PC-9 (cell line): ENCODE measurements at regions not wholly inside any gene's neighbourhood (a gene's known extent, or its start where the extent isn't known, plus 50 kb on each side); places are given as distances from the start of the nearest gene placed in this dataset.

Experiments used
- CTCF ChIP-seq: fragments of 200-600 bp; sonication (generic); conservative IDR thresholded peaks from 2 replicates; pipeline ENCODE4 v1.6.1; 2017; ENCODE audit warnings: mixed run types, antibody characterized with exemption, mild to moderate bottlenecking, moderate library complexity
- EZH2 ChIP-seq: fragments of 200-600 bp; sonication (generic); IDR thresholded peaks from 2 replicates; pipeline ENCODE4 v1.8.0; 2017; ENCODE audit warnings: antibody characterized with exemption, low read depth

- TF ChIP-seq EZH2 (no peak), CTCF (no peak)
These were observed 96.0 kb downstream of the GTPBP8 start for GRCh38 chr3:113086560-113087461.
